ENCODE measurements at regions not wholly inside any gene's neighbourhood (a gene's known extent, or its start where the extent isn't known, plus 50 kb on each side); places are given as distances from the start of the nearest gene placed in this dataset.

DNA sequence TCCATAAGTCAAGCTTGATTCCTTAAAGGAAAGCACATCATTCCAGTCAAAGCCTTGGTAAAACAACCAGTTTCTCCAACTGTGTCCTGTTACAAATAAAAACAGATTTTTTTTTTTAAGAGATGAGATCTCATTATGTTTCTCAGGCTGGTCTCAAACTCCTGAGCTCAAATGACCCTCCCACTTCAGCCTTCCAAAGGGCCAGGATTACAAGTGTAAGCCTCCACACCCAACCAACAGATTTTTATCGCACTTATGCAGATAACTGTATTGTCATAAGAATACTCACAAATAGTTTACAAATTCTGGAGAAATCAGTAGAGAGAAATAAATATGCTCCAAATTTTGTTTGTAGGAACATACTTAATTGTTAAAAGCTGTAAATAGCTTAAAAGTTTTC, 56.2 kb upstream of the SLC2A13 start:
- Histone ChIP-seq H3K23ac (ENCODE audit: insufficient read length) (no peak overlapping the region), H2AK5ac (ENCODE audit: low read depth, low read length) (no peak overlapping the region), H4K20me1 (replicated peaks in 1 of 2; ENCODE audit: control insufficient read depth in 1 of 2, insufficient read depth in 2 of 2, low read length in 2 of 2) (no peaks in the 10 kb centered on the region), H4K91ac (replicated peaks; ENCODE audit: insufficient read length, low read length) (no peak overlapping the region), H4K5ac (ENCODE audit: insufficient read length, low read depth, low read length) (no peak overlapping the region), H2AFZ (ENCODE audit: low read length) (no peak overlapping the region), H3K56ac (replicated peaks; ENCODE audit: insufficient read length, low read depth, low read length) (no peak overlapping the region), H3K4me3 (ENCODE audit: extremely low read depth in 1 of 4, insufficient read depth in 2 of 4, low read depth in 3 of 4, low read length in 4 of 4) (no peak overlapping the region), H3K9ac (replicated peaks in 1 of 4; ENCODE audit: extremely low read depth in 1 of 4, low read depth in 3 of 4, low read length in 3 of 4) (no peak overlapping the region), H3K4ac (replicated peaks; ENCODE audit: insufficient read length, low read depth, low read length) (no peak overlapping the region), H3K18ac (ENCODE audit: extremely low read depth, low read length) (no peak overlapping the region), H3K14ac (ENCODE audit: insufficient read length) (no peak overlapping the region), H2BK15ac (ENCODE audit: low read length) (no peak overlapping the region), H3K79me1 (ENCODE audit: low read depth, low read length) (no peaks in the 10 kb centered on the region), H2BK120ac (replicated peaks; ENCODE audit: low read depth, low read length) (no peak overlapping the region), H4K8ac (ENCODE audit: extremely low read depth, insufficient read depth, low read length) (no peak overlapping the region), H3K27me3 (replicated peaks in 1 of 4; ENCODE audit: control insufficient read depth in 3 of 4, extremely low read depth in 1 of 4, insufficient read depth in 3 of 4, low read length in 3 of 4) (no peaks in the 10 kb centered on the region), H2BK5ac (ENCODE audit: low read depth, low read length) (no peak overlapping the region), H3K27ac (ENCODE audit: low read depth, low read length) (no peak overlapping the region), H3K4me2 (ENCODE audit: insufficient read depth in 1 of 2, low read depth in 2 of 2, low read length in 2 of 2) (no peak overlapping the region), H3K36me3 (ENCODE audit: control insufficient read depth in 2 of 4, insufficient read depth in 4 of 4, low read length in 3 of 4) (no peaks in the 10 kb centered on the region; a peak in 1 of 8 replicates), H2BK12ac (ENCODE audit: low read depth, low read length) (no peak overlapping the region), H3K4me1 (replicated peaks in 1 of 4; ENCODE audit: control insufficient read depth in 3 of 4, insufficient read depth in 4 of 4, low read length in 3 of 4) (no peaks in the 10 kb centered on the region), H3K79me2 (ENCODE audit: control insufficient read depth in 1 of 2, insufficient read depth in 2 of 2, low read length in 2 of 2) (no peaks in the 10 kb centered on the region), H3K9me3 (ENCODE audit: insufficient read depth in 2 of 2, low read depth in 1 of 2, low read length in 1 of 2) (peaks cover 26 to 32% of the 10 kb centered on the region in 2 experiments), H3K23me2 (ENCODE audit: low read depth, low read length) (no peaks in the 10 kb centered on the region), H2BK20ac (ENCODE audit: low read length) (no peak overlapping the region)
- ChIA-PET POLR2A (ENCODE audit: partially characterized antibody) (no interaction called here), CTCF (ENCODE audit: partially characterized antibody) (no interaction called here)
- TF ChIP-seq BCL11A (IDR thresholded peaks at IDR 0.05; ENCODE audit: low read depth in 2 of 2, low read length in 2 of 2), result no peak
- DNase-seq (ENCODE audit: low read depth in 1 of 2, low spot score in 2 of 2), result no peak
- FAIRE-seq, result no peak
- 94% methylated on average over 1 of the region's 1 CpG; no CpG with 5 or more reads in 1 of the 2 experiments for WGBS, 2 experiments (ENCODE audit: extremely low coverage in 1 of 2, insufficient coverage in 1 of 2, insufficient read length in 1 of 2, insufficient replicate concordance in 2 of 2, low coverage in 1 of 2, low lambda C conversion rate in 2 of 2, missing lambda C conversion rate in 1 of 2)
